ENCODE measurements at regions not wholly inside any gene's neighbourhood (a gene's known extent, or its start where the extent isn't known, plus 50 kb on each side); places are given as distances from the start of the nearest gene placed in this dataset.
"Not testable (repeated sequence)": the region's sequence is repeated elsewhere in the genome, so short reads cannot be mapped to it uniquely, and the experiment has no call there.

DNA sequence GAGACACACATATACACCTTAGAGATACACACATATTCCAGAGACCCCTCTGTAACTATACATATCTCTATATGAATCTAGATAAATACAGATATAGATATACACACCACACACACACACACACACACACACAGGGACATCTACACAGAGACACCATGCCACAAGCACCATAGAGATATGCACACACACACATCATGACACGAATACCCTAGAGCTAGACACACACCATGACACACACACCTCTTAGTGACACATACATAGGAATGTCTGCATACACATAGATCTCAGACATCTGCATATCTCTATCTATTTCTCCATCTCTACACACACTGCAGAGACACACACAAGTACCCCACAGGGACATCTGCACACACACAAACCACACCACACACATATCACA lies 270.0 kb downstream of the CYRIA start:
- no peak for DNase-seq (ENCODE audit: low read depth in 1 of 2, low spot score in 1 of 2)

GRCh38 chr2:16394986-16395550 lies 270.6 kb downstream of the CYRIA start:
- DNase-seq (ENCODE audit: low read depth in 1 of 2, low spot score in 1 of 2) = no peak

DNA sequence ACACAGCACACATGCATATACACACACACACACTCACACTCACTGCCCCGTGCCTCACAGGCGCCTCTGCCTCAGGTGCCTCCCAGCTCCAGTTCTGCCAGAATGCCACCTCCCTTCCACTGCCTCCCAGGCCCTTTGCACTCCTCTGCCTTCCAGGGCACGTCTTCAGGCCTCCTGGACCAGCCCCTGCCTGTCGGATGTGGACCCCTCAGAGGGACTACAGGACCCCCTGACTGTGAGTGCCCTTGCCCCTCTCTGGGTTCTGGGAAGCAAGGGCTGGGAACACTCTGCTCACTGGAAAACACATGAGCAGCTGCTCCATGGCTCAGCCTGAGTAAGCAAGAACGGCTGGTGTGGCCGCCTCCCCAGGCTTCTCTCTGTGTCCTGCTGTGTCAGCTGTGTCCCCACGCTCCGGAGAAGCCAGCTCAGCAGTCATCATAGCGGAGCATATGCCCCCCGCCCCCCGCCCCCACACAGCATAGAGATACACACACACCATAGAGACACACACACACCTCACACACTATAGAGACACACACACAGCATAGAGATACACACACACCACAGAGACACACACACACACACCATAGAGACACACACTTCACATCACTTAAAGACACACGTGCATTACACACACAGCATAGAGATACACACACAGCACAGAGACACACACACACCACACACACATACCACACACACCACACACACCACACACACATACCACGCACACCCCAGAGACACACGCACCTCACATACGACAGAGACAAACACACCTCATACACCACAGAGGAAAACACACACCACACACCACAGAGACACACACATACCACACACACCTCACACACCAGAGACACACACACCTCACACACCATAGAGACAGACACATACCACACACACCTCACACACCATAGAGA lies 271.3 kb downstream of the CYRIA start:
- DNase-seq (ENCODE audit: low read depth in 1 of 2, low spot score in 1 of 2) = no peak

DNA sequence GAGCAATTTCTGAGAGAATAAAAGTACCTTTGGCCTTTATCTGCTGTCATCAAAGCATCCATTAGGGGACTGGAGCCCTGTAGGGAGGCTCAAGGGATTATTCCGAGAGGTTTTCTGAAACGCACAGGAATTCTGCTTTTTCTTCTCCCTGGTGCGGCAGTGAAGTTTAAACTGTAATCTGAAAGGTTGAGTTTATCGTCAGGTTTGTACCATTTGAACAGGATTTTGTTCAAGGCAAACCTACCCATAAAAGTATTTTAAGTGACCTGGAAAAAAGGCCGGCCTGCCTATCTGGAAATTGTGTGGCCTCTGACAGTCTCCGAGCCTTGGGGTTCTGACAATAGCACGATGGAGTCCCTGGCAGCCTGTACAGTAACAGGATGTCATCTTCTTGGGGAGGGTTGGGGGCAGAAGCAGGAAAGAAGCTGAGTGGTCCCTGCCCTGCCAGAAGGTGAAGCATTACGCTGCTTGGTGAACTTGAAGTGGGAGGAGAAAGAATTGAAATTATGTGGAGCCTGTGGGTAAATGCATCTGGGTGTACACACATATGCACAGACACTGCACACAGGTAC lies 272.0 kb downstream of the CYRIA start:
- DNase-seq (ENCODE audit: low read depth in 1 of 2, low spot score in 1 of 2) = no peak

- DNase-seq (ENCODE audit: low read depth in 1 of 2, low spot score in 1 of 2) = no peak
Observed at GRCh38 chr2:16392647-16393499, 272.8 kb downstream of the CYRIA start.

DNA sequence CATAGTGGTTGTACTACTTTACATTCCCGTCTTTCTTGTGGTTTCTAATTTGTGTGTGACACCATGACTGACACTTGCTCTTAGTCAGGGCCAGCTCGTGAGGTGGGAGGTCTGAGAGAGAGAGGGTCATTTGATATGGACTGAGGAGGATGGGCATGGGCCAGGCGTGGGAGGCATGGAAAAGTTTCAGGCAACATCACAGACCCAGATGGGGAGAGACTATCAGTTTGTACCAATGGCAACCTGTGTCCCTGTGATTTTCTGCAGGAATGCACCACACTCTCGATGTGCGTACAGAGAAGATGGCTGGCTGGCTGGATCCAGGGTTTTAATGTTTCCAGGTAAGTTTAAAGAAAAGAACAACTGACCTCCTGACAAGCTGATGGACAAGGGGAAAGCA lies 273.6 kb downstream of the CYRIA start:
- no peak for DNase-seq (ENCODE audit: low read depth in 1 of 2, low spot score in 1 of 2)

DNA sequence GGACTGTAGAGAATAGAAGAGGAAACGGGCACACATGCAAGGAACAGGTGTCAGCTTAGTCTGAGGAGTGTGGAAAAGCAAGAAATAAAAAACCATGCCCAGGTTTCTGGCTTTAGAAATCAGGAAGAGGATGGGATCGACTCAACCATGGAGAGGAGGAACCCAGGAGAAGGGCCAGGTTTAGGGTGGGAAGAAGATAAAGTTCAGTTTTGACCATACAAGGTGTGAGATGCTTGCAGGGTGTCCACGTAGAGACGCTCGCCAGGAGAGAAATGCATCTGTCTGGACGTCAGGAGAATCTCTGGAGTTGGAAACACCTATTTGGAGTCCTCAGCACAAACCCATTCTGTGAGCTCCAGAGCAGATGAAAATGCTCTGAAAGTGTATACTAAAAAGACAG lies 275.1 kb downstream of the CYRIA start:
- no peak for DNase-seq (ENCODE audit: low read depth in 1 of 2, low spot score in 1 of 2)

DNA sequence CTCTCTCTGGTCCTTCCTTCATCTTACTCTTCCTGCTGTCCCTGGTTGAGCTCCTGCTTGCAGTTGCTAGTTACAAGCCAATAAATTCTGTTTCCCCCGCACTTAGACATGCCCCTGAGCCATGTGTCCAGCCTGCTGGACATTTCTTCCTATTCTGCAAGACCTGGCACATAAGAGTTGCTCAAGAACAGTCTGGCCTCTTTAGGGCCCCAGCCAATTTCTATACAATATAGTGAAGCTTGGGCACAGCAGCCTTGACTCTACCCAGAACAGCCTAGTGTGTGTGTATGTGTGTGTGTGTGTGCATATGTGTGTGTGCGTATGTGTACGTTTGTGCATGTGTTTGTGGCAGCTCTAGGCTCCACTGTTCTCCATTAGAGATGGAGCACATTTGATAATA lies 276.0 kb downstream of the CYRIA start:
- no peak for DNase-seq (ENCODE audit: low read depth in 1 of 2, low spot score in 1 of 2)

GRCh38 chr2:16388199-16388830 lies 277.3 kb downstream of the CYRIA start:
- not testable (repeated sequence) for DNase-seq (ENCODE audit: low read depth in 1 of 2, low spot score in 1 of 2)

DNA sequence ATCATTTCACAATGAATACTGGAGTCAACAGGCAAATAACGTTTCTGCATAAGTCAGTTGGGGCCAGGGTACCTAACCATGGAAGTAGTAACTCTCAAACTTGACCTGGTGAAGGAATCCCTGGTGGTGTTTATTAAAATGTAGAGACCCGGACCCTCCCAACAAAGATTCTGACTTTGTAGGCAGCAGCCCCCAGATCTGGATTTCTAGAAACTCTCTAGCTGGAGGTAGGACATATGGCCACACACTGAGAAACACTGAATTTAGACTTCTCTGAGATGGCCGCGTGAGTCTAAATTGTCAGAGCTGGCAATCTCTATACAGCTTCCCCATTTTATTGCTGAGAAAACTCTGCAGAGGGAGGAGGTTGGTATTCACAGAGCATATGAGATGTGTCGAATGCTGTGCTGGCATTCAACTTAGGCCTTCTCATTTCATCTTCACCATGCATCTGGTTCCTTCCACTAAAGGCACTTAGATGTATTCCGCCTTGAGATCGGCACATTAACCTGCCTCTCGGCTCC lies 278.1 kb downstream of the CYRIA start:
- no peak for DNase-seq (ENCODE audit: low read depth in 1 of 2, low spot score in 1 of 2)

GRCh38 chr2:16386431-16386830 lies 279.2 kb downstream of the CYRIA start:
- DNase-seq (ENCODE audit: low read depth in 1 of 2, low spot score in 1 of 2) = no peak

GRCh38 chr2:16386031-16386430 lies 279.6 kb downstream of the CYRIA start:
- no peak for DNase-seq (ENCODE audit: low read depth in 1 of 2, low spot score in 1 of 2)

DNA sequence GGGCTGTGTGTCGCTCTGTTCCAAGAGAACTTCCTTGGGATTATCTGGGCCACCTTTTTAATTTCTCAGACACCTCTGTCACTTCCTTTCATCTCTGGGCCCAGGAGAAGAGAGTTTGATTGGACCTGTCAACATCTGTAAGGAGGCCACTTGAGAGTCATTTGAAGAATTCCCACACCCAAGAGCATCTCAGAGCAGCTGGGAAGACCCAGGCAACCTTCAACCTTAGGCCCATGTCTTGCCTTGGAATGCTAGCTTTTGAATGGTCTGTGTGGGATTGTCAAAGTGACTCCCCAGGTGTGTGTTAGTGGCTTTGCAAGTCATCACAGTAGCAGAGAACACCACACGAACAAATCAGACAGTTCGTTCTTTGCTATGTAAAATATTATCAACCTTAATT lies 280.3 kb downstream of the CYRIA start:
- DNase-seq (ENCODE audit: low read depth in 1 of 2, low spot score in 1 of 2) = no peak

DNA sequence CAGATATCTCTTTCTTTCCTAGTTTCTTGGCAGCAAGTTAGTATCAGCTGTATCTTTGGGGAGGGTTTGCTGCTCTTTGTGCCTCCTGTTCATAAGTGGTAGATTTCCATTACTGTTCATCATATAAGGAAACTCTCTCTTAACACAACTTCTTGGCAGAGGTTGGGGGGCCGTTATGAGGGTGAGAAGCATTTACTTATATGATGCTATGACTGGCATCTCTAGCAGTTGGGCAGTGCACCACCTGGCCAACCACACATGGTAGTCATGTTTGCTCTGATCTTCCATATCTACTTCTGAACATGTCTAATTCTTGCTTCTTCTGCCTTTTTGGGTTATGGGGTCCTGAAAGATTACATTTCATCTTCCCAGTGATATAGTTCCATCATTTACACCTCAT lies 282.2 kb downstream of the CYRIA start:
- DNase-seq (ENCODE audit: low read depth in 1 of 2, low spot score in 1 of 2) = no peak

DNA sequence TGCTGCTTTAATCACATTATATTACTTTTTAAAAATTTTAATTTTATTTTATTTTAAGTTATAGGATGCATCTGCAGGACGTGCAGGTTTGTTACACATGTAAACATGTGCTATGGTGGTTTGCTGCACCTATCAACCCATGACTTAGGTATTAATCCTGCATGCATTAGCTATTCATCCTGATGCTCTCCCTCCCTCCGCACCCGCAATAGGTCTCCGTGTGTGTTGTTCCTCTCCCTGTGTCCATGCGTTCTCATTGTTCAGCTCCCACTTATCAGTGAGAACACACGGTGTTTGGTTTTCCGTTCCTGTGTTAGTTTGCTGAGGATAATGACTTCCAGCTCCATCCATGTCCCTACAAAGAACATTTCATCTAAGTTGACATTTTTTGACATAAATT lies 283.2 kb downstream of the CYRIA start:
- no peak for DNase-seq (ENCODE audit: low read depth in 1 of 2, low spot score in 1 of 2)

GRCh38 chr2:16381511-16381910 lies 284.1 kb downstream of the CYRIA start:
- DNase-seq (ENCODE audit: low read depth in 1 of 2, low spot score in 1 of 2) = no peak

GRCh38 chr2:16379901-16380300 lies 285.7 kb downstream of the CYRIA start:
- DNase-seq (ENCODE audit: low read depth in 1 of 2, low spot score in 1 of 2) = not testable (repeated sequence)

GRCh38 chr2:16379061-16379460 lies 286.6 kb downstream of the CYRIA start:
- DNase-seq (ENCODE audit: low read depth in 1 of 2, low spot score in 1 of 2) = not testable (repeated sequence)

DNA sequence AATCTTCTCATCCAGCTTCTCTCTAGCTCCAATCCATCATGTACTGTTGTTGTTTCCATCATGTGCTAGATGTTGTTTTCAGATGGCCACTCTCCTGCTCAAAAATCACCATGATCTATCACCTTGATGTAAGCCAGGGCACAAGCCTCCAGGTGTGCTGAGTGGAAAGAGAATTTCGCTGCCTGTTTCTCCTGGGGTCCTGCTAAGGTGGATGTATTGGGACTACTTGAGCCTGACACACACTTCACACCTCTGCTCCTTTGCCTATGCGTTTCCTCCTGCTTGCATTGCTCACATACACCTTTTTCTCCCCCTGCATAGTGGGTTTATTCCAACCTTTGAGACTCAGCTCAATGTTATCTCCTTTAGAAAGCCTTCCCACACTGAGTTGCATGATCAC lies 287.6 kb downstream of the CYRIA start:
- DNase-seq (ENCODE audit: low read depth in 1 of 2, low spot score in 1 of 2) = no peak

- DNase-seq (ENCODE audit: low read depth in 1 of 2, low spot score in 1 of 2) = no peak
Observed at GRCh38 chr2:16375981-16376380, 289.7 kb downstream of the CYRIA start.

GRCh38 chr2:16375351-16375750 lies 290.3 kb downstream of the CYRIA start:
- DNase-seq (ENCODE audit: low read depth in 1 of 2, low spot score in 1 of 2) = no peak
